Choroid plexus epithelial cell (primary cell): ENCODE measurements at regions not wholly inside any gene's neighbourhood (a gene's known extent, or its start where the extent isn't known, plus 50 kb on each side); places are given as distances from the start of the nearest gene placed in this dataset.
"Not testable (repeated sequence)": the region's sequence is repeated elsewhere in the genome, so short reads cannot be mapped to it uniquely, and the experiment has no call there.

Experiments
- DNase-seq: peaks from one replicate; pipeline ENCODE4 v3.0.0-alpha.2; 2010; ENCODE audit warnings: low read depth
- H3K4me3 ChIP-seq: 2 replicates; pipeline ENCODE4 v1.5.1; 2011; ENCODE audit warnings: low read depth, mild to moderate bottlenecking, control low read depth, low read length, moderate library complexity
- TF ChIP-seq, protein P1 (sequence below): conservative IDR thresholded peaks from 2 replicates; pipeline ENCODE4 v1.5.1; 2011; ENCODE audit warnings: low read depth, mild to moderate bottlenecking, control low read depth, inconsistent platforms, low read length, moderate library complexity

DNA sequence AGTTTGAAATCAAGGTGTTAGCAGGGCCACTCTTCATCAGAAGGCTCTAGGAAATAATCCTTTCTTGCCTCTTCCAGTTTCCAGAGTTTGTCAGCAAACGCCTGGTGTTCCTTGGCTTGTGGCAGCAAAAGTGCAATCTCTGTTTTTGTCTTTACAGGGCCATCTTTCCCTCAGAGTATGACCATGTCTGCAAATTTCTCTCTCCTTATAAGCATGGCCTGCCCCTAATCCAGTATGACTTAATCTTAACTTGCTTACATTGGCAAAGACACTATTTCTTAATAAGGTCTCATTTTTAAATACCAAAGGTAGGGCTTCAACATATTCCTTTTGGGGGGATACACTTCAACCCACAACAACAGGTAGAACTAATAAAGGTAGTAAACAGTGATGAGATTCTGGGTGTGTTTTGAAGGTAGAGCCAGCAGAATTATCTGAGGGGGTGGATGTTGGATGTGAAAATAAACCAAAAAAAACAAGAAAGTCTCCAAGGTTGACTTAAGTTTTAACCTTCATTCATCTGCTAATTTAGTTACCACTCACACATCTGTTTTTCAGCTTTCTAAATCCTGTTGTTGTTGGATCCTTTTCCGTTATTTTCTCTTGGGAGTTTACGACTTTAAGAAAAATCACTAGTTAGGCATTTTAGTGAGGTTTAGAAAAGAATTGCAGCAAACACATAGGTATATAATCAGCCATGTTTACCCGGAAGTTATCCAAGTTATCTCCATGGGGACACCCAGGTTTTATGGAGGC is 234.4 kb upstream of the FIGN start:
- TF ChIP-seq, protein P1, sequence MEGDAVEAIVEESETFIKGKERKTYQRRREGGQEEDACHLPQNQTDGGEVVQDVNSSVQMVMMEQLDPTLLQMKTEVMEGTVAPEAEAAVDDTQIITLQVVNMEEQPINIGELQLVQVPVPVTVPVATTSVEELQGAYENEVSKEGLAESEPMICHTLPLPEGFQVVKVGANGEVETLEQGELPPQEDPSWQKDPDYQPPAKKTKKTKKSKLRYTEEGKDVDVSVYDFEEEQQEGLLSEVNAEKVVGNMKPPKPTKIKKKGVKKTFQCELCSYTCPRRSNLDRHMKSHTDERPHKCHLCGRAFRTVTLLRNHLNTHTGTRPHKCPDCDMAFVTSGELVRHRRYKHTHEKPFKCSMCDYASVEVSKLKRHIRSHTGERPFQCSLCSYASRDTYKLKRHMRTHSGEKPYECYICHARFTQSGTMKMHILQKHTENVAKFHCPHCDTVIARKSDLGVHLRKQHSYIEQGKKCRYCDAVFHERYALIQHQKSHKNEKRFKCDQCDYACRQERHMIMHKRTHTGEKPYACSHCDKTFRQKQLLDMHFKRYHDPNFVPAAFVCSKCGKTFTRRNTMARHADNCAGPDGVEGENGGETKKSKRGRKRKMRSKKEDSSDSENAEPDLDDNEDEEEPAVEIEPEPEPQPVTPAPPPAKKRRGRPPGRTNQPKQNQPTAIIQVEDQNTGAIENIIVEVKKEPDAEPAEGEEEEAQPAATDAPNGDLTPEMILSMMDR, result no peak
- DNase-seq, result no peak

DNA sequence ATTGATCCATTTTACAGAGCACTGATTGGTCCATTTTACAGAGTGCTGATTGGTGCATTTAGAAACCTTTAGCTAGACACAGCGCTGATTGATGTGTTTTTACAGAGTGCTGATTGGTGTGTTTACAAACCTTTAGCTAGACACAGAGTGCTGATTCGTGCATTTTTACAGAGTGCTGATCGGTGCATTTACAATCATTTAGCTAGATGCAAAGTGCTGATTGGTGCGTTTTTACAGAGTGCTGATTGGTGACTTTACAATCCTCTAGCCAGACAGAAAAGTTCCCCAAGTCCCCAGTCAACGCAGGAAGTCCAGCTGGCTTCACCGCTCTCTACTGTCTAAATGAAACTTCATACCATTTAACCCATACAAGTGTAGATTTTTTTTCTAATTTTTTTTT is 228.5 kb upstream of the FIGN start:
- not testable (repeated sequence) for DNase-seq, H3K4me3 ChIP-seq

More for the DNA sequence above, 234.4 kb upstream of the FIGN start:
- H3K4me3 ChIP-seq, result no peak overlapping the region

DNA sequence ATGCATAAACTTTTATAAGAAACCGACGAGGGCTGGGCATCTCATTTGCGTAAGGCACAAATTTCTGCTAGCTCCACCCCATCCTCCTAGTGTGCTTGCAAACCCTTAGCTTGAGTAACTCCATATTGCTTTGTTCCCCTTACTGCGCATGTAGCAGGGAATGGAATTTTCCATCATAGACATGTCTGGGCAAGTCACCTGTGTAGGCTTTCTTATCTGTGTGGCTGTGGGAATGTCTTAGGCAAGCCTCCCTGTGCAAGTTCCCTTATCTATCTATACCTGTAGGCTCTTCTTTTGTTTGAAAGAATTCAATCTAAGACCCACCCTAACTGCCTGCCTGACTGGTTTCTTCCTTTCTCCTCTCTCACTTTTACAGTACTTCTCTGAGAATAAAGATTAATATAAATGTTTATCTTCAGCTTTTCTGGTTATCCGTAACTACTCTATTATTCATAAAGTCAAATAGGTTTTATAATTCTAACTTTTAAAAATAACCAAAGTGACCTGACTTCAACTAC is 217.6 kb upstream of the FIGN start:
- no peak for DNase-seq
- H3K4me3 ChIP-seq, result no peak overlapping the region
- TF ChIP-seq, protein P1, result no peak

DNA sequence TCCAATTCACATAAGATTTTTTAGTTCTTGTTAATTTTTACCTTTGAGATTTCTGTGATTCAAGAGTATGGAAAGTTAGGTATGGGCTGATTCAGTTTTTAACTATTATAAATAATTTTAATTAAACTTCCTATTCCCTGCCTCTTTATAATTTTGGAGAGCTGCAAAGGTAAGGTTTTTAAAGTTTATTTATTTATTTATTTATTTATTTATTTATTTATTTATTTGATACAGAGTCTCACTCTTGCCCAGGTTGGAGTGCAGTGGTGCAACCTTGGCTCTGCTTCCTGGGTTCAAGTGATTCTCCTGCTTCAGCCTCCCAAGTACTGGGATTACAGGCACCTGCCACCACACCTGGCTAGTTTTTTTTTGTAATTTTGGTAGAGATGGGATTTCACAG is 215.5 kb upstream of the FIGN start:
- TF ChIP-seq, protein P1, result no peak
- H3K4me3 ChIP-seq, result no peak overlapping the region
- DNase-seq, result no peak

DNA sequence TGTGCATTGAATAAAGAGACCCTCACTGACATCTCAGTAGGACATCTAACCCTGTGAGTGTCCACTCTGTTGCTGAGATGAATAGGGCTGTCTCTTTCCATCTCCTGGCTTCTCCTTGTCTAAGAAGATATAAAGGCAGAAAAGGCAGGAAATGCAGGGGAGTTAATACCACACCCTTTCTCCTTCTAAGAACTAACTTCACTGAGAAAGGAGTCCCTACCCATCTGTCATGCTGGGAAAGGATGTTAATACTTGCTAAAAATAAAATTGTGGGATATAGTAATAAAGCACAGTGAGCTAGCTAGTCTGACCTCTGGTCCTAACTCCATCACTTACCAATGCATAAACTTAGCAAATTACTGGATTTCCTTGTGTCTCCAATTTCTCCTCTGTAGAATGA is 213.9 kb upstream of the FIGN start:
- TF ChIP-seq, protein P1, result no peak
- no peak overlapping the region for H3K4me3 ChIP-seq
- no peak for DNase-seq

DNA sequence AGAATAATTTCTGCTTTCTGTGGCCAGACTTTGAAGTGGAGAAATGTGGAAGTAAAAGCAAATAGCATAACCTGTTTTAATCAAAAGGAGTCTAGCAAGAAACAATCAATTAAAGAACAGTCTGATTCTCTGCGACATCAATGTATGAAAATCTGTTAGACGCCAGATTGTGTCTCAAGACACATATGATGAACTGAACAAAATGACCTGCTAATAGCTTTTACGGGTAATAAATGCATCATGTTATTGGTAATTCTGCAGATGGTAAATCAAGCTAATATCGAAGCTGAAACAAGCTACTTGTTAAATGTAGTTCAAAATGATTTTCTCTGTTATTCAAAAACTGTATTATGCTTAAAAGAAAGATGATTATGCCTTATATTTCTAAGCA is 208.5 kb upstream of the FIGN start:
- no peak for DNase-seq
- no peak overlapping the region for H3K4me3 ChIP-seq
- TF ChIP-seq, protein P1, result no peak

DNA sequence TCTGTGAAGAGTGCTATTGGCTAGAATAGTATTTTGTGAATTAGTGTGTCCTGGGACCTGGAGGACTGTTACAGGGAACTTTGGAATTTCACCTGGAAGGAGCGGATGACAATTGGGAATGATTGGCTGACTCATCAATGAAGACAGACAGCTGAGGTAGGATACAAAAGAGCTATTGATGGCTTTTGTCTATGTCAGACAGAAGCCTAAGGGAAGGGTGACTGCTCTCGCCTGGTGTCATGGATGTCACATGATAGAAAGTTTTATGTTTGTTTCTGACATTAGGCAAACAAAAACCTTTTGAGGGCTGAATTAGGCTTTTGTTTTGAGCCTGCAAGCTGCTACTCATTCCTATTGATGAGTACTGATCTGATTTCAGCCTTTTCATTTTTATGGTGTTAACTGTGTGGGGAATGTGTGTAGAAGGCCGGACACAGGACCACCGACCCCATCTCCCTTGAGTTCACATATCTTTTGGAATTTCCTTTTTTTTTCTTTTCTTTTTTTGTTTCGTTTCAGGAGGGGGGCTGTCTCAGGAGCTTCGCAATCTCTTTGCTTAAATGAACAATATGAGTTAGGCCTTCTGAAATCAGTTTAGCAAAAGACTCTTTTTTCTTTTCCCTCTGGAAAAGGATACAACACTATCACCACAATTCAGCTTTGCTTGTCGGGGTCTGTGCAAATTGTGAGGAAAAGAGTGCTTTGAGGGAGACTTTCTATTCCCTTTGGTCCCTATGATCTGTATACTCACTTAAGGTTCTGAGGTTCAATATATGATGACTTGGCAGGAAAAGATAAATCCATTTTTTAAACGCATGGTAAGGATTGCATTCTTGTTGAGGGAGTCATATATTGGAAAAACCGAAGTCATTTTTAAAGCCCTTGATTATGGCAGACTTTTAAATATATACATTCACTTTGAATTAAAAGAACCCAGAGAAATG is 207.9 kb upstream of the FIGN start:
- no peak for DNase-seq
- TF ChIP-seq, protein P1, result no peak
- no peak overlapping the region for H3K4me3 ChIP-seq
